GM20000 (cell line): ENCODE measurements at regions not wholly inside any gene's neighbourhood (a gene's known extent, or its start where the extent isn't known, plus 50 kb on each side); places are given as distances from the start of the nearest gene placed in this dataset.

Source experiments
- DNase-seq: peaks from one replicate; pipeline ENCODE4 v3.0.0; 2012; ENCODE audit warnings: low spot score
- TF ChIP-seq, protein P1 (sequence below): IDR thresholded peaks from 2 replicates; pipeline ENCODE4 v1.5.1; 2012; ENCODE audit warnings: mild to moderate bottlenecking, control low read depth; ENCODE audit errors: extremely low read depth, missing control alignments

- no peak for DNase-seq
- TF ChIP-seq, protein P1, sequence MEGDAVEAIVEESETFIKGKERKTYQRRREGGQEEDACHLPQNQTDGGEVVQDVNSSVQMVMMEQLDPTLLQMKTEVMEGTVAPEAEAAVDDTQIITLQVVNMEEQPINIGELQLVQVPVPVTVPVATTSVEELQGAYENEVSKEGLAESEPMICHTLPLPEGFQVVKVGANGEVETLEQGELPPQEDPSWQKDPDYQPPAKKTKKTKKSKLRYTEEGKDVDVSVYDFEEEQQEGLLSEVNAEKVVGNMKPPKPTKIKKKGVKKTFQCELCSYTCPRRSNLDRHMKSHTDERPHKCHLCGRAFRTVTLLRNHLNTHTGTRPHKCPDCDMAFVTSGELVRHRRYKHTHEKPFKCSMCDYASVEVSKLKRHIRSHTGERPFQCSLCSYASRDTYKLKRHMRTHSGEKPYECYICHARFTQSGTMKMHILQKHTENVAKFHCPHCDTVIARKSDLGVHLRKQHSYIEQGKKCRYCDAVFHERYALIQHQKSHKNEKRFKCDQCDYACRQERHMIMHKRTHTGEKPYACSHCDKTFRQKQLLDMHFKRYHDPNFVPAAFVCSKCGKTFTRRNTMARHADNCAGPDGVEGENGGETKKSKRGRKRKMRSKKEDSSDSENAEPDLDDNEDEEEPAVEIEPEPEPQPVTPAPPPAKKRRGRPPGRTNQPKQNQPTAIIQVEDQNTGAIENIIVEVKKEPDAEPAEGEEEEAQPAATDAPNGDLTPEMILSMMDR = no peak
Measured at GRCh38 chr9:71237051-71237450, 115.6 kb upstream of the TRPM3 start.

- DNase-seq = no peak
- TF ChIP-seq, protein P1 = no peak
Measured at GRCh38 chr9:71233646-71234045, 112.2 kb upstream of the TRPM3 start.

- TF ChIP-seq, protein P1 = no peak
- no peak for DNase-seq
Measured at GRCh38 chr9:71223953-71224538, 102.6 kb upstream of the TRPM3 start.

GRCh38 chr9:71218774-71219173 is 97.4 kb upstream of the TRPM3 start:
- TF ChIP-seq, protein P1 = no peak
- no peak for DNase-seq

- TF ChIP-seq, protein P1 = no peak
- no peak for DNase-seq
Measured at GRCh38 chr9:71213633-71214032, 92.2 kb upstream of the TRPM3 start.

DNA sequence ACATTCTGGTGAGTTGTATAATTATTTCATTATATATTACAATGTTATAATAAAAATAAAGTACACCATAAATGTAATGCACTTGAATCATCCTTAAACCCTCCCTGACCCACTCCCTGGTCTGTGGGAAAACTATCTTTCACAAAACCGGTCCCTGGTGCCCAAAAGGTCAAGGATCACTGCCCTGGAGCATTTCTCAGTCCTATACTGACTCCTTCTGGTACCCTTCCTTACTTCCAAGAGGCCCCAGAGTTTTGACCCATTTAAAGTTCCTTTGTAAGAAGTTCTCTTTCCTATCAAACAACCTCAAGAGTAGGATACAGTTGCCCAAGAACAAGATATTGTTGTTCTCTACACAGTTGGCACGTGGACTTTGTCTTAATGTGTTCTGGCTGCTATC is 88.9 kb upstream of the TRPM3 start:
- DNase-seq = no peak

DNA sequence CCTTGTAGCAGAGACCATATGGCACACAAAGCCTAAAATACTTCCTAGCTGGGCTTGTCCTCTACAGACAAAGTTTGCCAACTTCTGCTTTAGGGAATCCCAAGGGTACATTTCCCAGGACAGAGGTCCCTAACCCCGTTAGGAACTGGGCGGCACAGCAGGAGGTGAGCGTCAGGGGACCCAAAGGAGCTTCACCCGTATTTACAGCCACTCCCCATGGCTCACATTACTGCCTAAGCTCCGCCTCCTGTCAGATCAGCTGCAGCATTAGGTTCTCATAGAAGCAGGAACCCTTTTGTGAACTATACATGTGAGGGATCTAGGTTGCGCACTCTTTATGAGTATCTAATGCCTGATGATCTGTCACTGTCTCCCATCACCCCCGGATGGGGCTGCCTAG is 88.5 kb upstream of the TRPM3 start:
- TF ChIP-seq, protein P1 = no peak
- DNase-seq = no peak

More for the DNA sequence above, 88.9 kb upstream of the TRPM3 start:
- TF ChIP-seq, protein P1 = no peak
